ENCODE measurements at regions not wholly inside any gene's neighbourhood (a gene's known extent, or its start where the extent isn't known, plus 50 kb on each side); places are given as distances from the start of the nearest gene placed in this dataset.
"Not testable (repeated sequence)": the region's sequence is repeated elsewhere in the genome, so short reads cannot be mapped to it uniquely, and the experiment has no call there.

DNA sequence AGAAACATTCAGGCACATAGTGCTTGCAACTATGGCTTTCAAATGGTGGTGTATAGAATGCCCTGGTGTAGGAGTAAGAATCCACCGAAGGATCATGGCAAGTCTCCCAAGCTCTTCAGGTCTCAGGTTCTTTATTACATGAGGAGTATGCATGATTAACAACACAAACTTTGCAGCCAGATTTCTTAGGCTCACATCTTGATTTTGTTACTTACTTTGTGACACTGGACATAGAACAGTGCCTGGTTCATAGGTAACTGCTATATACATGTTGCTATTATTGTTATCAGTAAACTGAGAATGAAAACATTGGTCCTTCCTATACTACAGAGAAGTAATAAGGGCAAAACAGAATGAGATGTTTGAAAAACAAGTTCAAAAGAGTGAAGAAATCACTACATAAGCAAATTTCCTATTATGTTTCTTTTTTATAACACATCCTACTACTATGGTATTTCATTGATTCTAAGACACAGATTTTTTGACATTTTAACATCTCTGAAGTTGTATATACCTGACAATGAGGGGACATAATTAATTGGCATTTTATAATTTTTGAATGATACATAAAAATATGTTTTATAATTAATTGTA lies 284.9 kb downstream of the C1D start:
- no peak for DNase-seq

DNA sequence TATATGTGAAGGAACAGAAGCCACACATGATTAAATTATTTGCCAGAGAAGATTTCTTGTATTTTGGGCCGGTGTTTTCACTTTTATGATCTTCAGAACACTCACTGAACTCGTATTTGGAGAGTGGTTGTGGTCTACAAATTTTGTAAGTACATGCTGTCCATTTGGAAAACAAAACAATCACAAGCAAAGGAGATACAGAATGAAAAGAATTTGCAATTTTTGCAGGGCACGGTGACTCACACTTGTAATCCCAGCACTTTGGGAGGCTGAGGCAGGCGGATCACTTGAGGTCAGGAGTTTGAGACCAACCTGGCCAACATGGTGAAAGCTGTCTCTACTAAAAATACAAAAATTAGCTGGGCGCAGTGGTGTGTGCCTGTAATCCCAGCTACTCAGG lies 282.0 kb downstream of the C1D start:
- not testable (repeated sequence) for DNase-seq

DNA sequence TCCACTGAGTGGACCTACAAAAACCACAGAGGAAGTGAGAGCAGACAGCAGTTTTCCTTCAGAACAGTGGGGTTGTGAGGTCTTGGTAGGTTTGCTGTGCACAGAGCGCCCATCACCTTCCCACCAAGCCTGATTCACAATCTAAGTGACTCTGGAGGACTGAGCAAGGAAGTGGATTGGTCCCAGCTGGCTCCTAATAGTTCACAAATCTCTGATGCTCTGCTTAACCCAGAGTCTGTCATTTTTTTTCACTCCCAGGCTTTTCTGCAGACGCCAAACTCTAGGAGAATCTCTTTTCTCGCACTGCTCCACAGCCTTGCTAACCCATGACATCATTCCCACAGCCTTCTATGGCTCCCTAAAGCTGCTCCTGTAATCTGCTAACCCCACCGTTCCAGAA lies 280.4 kb downstream of the C1D start:
- DNase-seq, result no peak

DNA sequence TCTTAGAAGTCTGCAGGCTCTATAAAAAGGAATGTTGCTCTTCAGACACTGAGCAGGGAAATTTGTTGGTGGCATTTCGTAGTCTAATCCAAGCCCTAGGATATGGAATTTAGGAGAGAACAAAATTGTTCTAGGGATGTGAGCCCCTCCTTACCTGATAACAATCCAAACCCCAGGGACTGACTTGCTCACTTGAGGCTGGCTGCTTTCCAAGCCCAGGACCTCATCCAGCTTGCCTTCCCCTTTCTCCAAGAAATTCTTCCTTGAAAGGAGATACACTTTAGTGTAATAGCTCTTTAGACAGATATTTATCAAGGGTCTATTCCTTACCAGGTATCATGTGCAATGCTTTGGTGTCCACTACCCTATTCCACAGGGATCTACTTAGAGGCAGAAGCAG lies 279.8 kb downstream of the C1D start:
- no peak for DNase-seq

DNA sequence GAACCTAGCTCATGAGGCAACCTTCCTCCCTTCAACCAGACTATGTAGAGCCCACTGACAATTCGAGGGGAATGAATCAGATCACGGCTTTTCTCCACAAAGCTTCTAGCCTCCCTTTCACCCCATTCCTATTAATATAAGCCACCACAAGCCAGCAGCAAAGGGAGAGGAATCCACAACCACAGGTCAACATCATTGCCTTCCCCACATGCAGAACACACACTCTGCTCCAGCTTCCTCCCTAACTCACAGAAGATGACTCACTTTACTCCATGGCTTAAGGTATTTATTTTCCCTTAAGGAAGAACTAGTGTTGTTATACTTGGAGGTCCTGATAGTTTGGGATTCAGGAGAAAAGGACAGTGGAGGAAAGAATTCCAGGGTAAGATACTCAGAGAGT lies 272.2 kb downstream of the C1D start:
- no peak for DNase-seq

DNA sequence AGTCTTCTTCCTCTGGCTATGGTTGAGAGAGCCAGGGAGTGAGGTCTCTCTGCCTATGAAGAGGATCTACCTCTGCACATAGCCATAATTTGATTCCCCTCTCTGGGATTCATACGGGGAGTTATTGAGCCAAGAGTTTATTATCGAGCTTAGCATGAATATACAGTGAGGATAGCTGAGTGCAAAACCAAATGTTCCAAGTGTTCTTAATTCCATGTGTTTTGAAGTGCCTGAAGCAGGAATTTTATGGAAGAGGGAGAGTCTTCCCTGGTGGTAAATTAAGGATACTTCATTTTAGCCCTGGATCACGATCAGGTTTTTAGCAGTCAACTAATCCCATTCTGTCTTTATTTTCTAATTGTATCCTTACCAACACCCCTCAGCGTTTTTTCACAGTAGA lies 270.6 kb downstream of the C1D start:
- DNase-seq, result no peak

DNA sequence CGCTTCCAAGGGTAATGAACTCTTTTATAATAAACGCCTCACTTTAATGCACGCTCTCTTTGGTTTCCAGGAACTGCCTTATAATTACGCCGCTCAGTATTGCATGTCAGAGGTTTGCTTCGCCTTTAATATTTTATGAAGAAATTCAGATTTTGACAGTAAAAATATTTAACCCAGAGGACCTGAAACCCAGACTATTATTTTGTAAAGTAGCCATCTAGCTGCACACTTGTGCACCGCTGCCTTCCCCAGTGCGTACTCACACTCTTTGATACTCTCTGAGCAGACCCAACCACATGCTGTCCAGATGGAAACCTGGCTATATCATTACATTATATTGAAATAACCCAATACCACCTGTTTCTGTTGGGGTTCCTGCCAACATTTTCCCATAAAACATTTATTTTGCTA lies 270.1 kb downstream of the C1D start:
- DNase-seq, result no peak

DNA sequence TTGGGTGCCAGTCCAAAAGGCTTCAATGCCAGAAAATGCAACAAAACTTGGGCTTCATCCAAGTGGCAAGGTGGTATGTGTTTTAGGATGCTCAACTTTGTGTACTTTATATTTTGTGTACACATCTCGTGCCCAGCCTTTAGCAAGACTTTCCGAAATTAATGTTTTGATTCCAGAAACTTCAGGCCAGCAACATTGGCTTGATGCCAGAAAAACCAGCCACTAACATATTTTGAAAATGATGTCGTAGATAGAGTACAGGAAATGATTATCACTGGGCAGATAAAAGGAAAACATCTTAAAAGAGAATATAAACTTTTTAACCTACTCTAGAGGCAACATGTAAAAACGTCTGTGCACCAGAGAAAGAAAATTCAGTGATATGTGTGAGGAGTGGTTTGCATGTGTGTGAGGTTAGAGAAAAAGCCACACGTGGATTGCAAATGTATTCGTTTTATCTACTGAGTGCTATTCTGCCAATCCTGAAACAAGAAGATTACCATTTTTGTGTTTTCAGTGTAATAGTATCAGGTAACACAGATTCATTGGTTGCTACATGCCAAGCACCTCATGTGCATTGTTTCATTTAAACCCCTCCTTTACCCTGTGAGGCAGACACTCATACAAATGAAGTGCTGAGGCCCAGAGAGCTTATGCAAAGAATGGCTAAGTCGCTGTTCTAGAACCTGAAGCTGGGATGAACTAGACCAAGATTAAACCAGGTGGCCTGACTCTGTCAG lies 264.8 kb downstream of the C1D start:
- DNase-seq, result no peak

DNA sequence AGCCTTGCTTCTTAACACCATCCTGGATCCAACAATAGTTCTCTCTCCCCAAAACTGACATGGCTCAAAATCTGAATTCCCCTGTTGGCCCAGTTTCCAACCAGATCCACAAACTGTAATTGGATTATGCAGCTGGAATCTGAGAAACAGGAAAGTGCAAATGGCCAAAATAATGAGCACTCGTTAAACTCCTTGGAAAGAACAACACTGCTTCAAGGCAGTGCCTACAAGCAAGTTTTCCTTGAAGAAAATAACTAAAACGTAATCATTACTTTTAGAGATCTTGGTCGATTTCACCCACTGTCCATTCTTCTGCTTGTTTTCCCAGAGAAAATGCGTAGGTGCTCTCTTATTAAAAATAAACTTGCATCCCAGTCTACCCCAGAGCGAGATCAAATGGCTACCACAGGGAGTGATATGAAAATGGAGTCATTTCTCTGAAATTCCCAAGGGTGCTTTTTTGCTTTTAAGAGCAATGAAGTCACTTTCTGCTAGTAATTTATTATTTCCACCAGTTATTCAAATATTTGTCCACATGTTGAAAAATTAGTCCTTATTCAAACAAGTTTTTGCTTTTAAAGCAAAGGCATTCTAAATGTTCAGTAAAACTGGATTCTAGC lies 264.2 kb downstream of the C1D start:
- DNase-seq, result no peak

DNA sequence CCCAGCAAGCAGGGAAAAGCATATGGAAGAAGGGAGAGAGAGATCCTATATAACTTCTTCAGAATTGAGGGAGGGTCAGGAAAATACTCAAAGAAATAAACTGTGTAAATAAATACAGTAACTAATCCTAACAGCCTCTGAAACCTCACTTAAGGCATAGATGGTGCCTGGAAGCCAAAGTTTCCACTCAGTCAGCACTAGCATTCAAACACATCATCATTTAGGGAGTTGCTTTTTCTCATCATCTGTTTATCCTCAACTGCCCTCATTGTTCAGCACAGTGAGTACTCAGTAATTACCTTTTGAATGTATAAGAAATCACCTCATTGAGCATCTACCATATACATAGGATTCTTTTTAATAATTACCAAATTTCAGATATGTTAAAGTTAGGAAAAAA lies 262.9 kb downstream of the C1D start:
- no peak for DNase-seq

DNA sequence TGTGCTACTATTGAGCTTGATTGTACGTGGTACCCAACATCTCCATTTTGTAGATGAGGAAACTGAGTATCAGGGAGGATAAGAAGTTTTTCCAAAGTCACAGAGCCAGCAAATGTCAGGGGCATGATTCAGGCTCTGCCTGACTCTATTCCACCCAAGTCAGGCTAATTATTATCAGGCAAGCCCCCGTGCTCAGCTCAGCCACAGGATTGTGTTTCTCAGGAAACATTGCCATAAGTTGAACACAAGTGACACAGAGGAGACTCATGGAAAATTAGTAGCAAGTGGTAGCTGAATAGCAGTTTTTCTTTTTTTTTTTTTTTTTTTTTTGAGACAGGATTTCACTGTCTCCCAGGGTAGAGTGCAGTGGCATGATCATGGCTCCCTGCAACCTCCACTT lies 260.5 kb downstream of the C1D start:
- no peak for DNase-seq

DNA sequence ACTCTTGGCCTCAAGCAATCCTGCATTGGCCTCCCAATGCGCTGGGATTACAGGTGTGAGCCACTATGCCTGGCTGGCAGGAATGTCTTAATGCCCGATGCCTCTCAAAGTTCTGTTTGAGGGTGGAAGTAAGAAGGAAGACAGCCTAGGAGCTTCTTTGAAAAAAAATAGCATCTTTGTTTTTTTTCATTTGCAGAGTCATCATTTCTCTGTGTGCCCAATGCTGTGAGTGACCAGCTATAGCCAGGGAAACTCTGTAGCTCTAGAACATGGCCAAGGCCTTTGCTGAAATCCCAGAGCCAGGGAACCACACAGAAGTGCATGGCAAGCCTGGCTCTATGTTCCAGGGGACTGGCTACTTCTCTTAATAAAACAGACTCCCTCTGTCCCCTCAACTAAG lies 260.0 kb downstream of the C1D start:
- DNase-seq, result no peak

DNA sequence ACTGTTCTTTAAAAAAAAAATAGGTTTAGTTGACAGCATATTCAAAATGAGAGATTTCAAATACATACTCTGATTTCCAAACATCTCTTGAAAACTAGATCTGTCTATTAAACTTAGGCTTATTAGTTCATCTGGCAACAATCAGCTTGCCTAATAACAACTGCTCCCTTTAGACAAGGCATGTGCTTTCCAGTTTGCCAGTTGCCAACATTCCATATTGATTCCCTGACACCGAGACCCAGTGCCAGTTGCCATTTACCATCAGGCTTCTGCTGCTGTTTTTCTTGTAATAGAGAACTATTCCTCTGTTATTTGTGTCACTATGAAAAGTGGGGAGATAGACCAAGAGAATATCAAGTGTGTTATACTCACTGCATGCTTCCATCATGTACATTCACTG lies 256.0 kb downstream of the C1D start:
- DNase-seq, result no peak

DNA sequence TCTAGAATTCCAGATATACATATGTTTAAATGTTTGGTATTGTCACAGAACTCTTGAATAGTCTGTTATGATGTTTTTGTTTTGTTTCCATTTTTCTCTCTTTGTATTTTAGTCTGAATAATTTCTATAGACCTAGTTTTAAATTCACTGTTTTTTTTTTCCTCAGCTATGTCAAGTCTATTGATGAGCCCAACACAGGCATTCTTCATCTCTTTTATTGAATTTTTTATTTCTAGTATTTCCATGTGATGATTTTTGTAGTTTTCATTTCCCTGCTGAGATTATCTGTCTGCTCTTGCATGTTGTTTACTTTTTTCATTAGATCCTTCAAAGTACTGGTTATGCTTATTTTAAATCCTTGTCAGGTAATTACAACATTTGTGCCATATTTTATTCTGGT lies 254.7 kb downstream of the C1D start:
- DNase-seq, result no peak

DNA sequence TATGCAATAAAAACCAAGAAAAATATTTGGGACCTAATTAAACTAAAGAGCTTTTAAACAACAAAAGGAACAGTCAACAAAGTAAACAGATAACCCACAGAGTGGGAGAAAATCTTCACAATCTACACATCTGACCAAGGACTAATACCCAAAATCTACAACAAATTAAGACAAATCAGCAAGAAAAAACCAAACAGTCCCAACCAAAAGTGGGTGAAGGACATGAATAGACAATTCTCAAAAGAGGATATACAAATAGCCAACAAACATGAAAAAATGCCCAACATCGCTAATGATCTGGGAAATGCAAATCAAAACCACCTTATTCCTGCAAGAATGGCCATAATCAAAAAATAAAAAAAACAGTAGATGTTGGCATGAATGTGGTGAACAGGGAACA lies 250.1 kb downstream of the C1D start:
- DNase-seq, result no peak

DNA sequence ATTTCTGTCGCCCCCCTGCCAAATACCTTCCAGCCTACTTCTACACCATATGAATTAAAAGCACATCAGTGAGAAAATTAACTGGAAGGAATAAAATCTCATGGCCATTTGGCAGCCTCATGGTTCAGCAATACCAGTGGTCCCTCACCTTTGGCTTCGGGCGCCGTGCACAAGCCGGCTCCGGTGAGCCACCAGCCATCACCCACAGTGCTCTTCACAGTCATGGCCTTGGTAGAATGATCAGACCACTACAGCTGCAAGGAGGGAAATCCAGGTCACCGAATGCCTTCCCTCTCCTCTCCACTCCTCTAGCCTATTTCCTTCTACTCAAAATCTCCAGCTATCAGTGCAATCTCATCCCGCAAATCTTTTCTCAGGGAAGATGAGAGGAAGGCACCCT lies 239.1 kb downstream of the C1D start:
- no peak for DNase-seq

DNA sequence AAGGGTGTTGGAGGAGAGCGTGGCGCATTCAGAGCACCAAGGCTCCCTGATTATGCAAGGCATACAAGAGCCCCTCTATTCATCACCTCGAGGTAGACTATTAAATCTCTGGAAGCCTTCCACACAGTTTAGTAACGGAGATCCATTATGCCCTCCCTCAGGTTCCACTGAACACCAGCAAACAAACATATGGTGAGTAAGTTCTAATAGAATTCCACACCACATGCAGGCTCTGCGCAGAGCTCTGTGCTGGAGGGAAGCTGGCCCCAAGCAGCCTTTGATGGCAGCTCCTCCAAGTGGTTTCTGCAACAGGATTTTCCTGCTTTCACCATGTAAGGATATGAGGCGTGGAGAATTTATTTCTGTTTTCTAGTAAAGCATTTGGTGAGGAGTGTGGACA lies 238.6 kb downstream of the C1D start:
- DNase-seq, result no peak

DNA sequence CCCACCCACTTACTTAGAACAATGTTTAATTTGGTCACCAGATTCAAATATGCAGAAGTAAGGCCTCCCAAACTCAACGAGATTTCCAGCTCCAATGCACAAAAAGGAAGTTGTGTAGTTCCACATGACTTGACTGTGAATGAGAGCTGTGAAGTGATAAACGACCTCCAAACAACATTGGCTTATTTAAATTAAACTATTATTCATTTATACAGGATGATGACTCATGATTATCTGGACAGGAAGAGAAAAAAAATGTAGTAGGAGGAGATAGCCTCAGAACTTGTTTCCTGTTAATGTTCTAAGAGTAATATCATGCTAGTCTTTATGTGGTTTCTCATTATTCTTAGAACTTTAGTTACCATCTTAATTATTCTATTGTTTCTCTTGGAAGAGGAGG lies 237.3 kb downstream of the C1D start:
- DNase-seq, result no peak

DNA sequence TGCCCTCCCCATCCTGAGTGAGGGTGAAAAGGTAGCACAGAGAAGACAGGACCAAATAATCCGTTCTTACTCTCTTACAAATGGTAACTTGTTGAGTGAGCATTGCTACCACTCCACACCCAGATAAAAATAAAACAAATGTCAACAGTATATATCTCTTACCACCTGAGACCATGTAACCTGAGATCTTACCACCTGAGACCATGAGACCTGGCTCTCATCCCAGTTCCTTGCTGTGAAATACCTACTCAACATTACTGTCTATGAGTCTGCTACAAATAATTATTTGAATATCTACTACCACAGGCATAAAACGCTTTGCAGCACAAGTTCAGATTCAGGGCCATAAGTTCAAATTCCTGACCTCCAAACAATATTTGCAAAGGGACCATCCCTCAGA lies 234.7 kb downstream of the C1D start:
- DNase-seq, result no peak

DNA sequence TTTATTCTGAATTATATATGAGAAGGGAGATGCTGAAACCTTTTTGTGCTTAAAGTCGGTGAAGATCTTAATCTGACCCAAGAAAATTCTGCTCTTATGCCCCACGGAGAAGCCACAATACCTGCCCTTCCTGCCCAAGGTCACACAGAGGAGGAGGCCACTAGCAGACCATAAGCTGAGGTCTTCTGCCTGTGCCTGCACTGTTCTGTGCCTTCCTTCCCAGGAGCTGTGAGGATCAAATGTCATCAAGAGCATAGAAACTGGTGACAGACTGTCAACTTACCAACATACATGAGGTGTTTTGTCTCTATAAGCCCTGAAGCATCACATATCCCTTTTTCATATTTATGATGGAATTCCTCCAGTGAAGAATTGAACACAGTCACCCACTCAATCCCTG lies 233.3 kb downstream of the C1D start:
- DNase-seq, result no peak

DNA sequence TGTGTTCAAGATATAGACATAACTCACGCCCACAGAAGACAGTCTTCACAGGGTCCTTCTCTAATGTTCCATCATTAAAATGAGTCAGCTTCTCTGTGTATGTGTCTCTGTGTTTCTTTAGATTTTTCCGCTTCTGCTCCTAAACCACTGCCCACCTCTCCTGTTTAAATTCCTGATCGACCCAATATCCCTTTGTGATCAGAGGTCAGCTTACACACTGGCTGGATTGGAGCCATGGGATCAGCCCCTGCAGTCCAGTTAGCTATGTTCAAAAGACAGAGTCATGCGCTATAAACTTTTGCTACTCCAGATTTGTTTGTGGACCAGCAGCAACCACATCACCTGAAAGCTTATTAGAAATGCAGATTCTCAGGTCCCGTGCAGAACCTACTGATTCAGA lies 229.2 kb downstream of the C1D start:
- DNase-seq, result no peak

DNA sequence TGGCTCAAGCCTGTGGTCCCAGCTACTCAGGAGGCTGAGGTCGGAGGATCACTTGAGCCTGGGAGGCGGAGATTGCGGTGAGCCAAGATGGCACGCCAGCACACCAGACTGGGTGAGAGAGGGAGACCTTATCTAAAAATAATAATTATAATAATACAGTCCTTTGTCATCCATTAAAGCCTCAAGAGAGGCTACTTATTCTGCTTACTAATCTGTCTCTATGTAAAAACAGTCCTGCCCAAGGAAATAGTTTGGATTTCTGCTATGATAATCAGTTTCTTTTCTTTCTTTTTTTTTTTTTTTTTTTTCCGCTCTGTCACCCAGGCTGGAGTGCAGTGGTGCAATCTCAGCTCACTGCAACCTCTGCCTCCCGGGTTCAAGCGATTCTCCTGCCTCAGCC lies 228.3 kb downstream of the C1D start:
- no peak for DNase-seq

DNA sequence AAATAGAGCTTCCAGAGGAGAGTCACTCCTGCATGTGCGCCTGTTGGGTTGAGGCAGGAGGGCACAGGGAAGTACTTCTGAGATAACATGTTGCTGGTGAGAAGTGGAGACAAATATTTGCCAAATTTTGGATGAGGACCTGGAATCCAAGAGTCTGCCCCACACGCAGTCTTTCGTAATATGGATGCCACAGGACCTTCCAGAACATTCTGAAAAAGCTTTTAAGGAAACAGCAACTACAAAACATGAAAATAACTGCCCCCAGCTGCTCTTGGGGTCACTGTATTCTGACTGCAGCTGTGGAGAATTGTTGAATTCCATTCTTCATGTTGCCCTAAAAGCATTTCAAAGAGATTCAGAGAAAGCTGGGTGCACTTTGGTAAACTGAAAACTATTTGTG lies 227.5 kb downstream of the C1D start:
- DNase-seq, result no peak

DNA sequence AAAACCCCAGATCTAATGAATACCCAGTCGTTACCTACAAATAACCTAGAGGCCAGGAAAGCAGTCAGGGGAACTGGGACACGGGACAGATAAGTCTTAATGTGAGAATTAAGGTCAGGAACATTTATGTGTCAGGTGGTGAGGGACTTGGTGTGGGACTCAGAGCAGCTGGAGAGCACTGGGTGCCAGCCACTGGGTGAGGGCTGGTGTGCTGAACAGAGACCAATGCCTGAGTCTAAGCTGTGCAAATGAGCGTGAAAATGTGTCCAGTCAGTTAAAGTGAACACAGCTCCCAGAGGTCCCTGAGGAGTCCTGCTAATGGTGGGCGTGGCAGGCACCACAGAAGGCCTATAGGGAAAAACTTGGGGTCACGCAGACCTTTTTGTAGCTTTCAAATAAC lies 225.9 kb downstream of the C1D start:
- DNase-seq, result no peak

All from occipital lobe (tissue), 1 donor.